DMS153 treated with DMSO at 0.1 percent for 48 hours (cell line): ENCODE measurements at regions not wholly inside any gene's neighbourhood (a gene's known extent, or its start where the extent isn't known, plus 50 kb on each side); places are given as distances from the start of the nearest gene placed in this dataset.
"Not testable (repeated sequence)": the region's sequence is repeated elsewhere in the genome, so short reads cannot be mapped to it uniquely, and the experiment has no call there.

Experiments
- DNase-seq: peaks from one replicate; lab custom pipeline; 2025; ENCODE audit not compliant: unreplicated experiment; lab: John Stamatoyannopoulos, UW

- no peak for DNase-seq
Measured at GRCh38 chr11:127994736-127995135, 592.6 kb downstream of the ETS1 start.

GRCh38 chr11:127993788-127994187, 593.6 kb downstream of the ETS1 start:
- DNase-seq, result no peak

DNA sequence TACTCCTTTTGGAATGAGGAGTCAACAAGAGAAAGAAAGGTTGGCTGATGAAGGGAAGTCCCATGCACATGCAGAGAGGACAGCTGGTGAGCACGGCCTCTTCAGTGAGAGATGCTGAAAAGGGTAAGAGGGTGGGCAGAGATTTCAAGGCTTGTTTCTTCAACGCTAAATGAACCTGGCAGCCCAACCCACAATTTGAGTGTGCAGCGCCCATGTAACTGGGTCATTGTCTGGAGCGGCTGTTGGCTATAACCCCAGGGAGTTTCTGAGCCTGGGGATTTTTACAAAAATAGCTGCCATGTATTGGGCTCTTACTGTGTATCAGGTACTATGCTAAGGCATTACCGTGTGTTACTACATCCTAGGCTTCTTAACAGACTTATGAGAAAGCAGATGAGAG, 594.1 kb downstream of the ETS1 start:
- DNase-seq, result no peak

- DNase-seq, result no peak
Measured at GRCh38 chr11:127986073-127986472, 601.3 kb downstream of the ETS1 start.

- DNase-seq, result no peak
Measured at GRCh38 chr11:127972816-127973215, 614.5 kb downstream of the ETS1 start.

- DNase-seq, result no peak
Measured at GRCh38 chr11:127971448-127971847, 615.9 kb downstream of the ETS1 start.

DNA sequence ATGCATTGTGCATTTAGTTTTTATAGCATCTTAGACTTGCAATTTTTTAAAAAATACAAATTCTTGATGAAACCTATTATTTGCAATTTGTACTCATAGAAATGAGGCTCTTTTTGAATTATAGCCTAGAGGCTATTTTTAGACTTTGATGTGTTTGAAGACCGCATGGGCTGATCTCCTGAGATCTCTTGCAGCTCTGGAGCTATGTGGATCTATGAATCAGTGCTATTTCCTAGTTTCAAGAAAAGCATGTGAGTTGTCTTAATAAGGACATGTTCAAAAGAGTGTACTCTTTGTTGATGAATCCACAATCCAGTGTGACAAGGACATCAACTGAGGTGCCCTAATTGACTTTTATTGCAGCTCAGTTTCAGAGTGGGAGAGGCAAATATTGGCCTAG, 620.5 kb downstream of the ETS1 start:
- DNase-seq, result no peak

GRCh38 chr11:127965939-127966668, 621.3 kb downstream of the ETS1 start:
- DNase-seq, result no peak

DNA sequence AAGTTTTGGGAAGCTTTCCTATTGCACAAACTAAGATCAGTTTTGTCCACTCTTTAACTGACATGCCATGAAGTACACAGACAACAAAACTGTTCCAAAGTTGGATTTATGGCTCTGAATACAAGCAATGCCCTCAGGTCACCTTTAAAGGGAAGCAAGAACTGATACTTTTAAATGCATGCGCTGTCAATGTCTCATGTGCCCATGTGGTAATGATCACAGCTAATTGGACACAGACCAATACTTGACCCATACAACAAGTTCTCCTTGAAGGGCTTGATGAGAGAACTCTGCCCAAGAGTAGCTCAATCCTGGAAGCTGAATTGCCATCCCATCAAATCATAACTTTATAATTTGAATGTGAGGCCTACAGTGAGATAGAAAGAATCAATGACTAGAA, 624.9 kb downstream of the ETS1 start:
- no peak for DNase-seq

GRCh38 chr11:127950162-127950561, 637.2 kb downstream of the ETS1 start:
- no peak for DNase-seq

DNA sequence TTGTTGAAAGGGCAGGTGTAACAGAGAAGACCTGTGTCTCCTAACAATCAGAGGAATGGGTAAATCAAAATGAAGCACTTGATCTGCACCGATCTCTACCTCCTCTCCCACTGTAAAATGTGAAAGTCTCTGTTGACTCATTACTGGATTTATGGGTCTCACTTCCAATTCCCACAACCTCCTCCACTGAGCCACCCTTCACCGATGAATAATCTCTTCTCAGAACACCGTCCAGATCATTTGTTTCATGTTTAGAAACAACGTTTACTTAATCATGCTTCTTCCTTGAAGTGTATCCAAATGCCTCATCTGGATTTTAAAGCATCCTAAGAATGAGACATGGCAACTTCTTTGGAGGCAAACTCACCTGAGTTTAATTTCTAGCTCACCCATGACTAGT, 643.6 kb downstream of the ETS1 start:
- no peak for DNase-seq

- no peak for DNase-seq
Measured at GRCh38 chr11:127943152-127943551, 644.2 kb downstream of the ETS1 start.

- DNase-seq, result not testable (repeated sequence)
Measured at GRCh38 chr11:127941554-127941953, 645.8 kb downstream of the ETS1 start.

DNA sequence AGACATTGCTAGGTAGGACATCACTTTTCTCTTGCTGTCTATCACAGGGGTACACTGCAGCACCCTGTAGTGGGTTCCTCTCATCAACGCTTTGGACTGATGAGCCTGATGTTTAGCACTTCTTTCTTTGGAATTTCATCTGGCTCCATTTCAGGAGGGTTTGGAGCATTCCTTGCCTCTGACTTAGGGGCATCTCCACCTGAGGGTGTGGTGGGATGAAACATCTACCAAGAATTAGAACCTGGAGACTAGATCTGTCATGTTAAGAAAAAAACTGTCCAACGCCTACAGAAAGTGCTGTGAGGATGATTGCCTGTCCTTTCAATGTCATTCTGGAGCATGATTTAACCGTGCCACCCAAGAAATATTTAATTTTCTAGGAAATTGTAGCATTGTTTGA, 648.4 kb downstream of the ETS1 start:
- no peak for DNase-seq

DNA sequence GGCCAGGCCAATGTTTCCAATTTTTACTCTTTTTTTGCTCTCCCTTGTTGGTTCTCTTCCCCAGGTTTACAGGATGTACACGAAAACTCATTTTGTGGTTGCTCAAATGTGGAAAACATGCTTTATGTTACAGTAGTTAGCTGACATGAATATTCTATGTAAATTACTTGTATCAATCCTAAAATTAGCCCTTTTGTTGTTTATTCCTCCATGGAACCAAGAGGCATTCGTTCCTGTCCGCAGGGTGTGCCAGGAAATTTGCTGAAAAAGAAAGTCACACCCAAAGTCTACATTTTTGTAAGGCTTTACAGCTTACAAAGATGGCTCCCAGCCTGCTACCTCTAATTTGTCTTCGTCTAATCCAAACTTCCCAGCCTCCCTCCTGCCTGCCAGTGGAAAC, 652.3 kb downstream of the ETS1 start:
- DNase-seq, result no peak

DNA sequence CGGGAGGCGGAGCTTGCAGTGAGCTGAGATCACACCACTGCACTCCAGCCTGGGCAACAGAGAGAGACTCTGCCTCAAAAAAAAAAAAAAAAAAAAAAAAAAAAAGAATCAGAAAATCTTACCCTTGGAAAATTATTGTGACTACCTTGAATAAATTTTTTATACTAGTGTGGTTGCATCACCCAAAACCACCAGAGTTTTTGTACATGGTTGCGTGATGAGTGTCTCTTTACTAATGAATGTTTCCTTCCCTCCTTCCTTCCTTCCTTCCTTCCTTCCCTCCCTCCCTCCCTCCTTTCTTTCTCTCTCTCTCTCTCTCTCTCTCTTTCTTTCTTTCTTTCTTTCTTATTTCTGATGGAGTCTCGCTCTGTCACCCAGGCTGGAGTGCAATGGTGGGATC, 653.4 kb downstream of the ETS1 start:
- not testable (repeated sequence) for DNase-seq

DNA sequence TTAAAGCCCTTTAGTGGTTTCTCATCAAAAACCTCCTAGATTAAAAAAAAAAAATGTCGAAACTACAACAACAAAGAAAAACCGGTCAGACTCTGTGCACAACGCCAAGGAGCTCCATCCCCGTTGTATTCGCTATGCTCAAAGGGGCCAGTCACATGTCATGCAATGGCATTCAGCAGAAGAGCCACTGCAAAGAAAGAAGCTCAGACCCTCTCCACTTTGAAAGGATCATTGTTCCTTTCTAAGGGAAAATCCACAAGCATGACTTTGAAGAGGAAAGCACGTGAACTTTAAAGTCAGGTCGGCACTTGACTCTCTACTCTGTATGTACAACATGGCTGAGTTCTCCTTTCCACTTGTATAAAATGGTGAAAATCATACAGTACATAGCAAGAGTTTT, 655.6 kb downstream of the ETS1 start:
- no peak for DNase-seq

DNA sequence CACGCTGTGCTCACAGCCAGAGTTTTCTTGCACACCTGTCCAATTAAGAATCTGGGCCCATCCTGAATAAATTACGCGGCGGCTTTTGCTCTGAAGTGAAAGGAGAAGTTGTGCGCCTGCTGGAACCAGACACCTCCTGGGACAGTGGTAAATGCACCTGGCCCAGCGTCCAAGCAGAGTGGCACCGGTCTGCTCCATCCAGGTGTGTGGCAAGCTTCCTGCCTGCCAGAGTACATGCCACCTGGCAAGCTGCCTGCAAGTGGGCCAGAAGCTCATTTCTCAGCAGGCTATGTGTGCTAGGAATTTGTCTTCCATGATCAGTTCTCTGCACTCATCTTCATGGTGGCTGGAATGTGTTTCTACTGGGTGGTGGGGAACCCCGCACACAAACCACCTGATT, 660.6 kb downstream of the ETS1 start:
- peak; percentile 35 for DNase-seq

DNA sequence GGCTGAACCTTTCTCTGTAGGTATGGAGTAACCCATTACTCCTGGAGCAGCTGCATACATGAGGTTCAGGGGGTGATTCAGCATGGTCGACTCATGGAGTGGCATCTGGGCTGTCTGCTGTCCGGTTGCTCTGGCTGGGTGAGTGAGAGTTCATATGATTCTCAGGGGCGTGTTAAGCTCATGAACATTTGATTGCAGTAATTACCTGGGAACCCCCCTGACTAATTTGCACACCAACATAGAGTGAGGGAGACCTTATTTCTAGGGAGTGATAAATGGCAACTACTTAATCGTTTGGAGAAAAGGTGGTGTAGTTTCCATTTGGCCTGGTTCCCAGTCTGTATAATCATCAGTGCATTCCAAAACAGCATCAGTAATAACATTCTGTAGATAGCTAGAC, 661.9 kb downstream of the ETS1 start:
- no peak for DNase-seq

DNA sequence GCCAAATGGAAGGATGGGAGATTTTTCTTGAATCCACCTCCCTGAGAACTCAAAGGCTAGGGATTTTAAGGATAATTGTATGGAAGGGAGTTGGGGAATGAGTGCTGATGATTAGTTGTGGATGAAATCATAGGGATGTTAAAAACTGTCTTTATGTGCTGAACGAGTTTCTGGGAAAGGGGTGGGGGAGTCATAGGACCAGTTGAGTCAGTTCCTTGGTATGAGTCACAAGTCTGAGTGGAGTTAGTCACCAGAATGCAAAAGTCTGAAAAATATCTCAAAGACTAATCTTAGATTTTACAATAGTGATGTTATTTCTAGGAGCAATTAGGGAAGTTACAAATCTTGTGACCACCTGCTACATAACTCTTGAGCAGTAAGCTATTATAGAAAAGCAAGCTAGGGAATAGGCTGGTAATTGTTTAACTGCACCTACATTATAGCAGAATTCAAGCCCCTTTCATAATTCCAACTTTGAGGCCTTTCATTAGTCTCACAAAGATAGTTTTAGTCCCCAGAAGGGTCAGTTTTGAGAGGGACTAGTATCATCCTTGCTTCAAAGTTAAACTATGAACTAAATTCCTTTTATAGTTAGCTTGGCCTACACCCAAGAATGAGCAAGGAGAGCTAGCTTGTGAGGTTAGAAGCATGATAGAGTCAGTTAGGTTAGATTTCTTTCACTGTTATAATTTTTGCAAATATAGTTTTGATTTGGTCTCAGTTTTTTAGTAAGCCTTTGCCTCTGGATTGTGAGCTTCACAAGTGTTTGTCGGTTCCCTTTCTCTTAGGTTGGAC, 668.0 kb downstream of the ETS1 start:
- DNase-seq, result no peak

- DNase-seq, result no peak
Measured at GRCh38 chr11:127902382-127902781, 685.0 kb downstream of the ETS1 start.
